IMR-90 (cell line): ENCODE measurements at regions not wholly inside any gene's neighbourhood (a gene's known extent, or its start where the extent isn't known, plus 50 kb on each side); places are given as distances from the start of the nearest gene placed in this dataset.

Source experiments
- ATAC-seq: fragments of 200-7000 bp; cut with Tn5 transposase; 2 replicates; pipeline ENCODE4 v1.9.1; 2020; ENCODE audit warnings: low read depth, mild to moderate bottlenecking, moderate library complexity
- BruUV-seq: library from RNA; stranded (reverse); fragments of 400-500 nt; replicated peaks from 2 replicates; lab custom pipeline; 2021; lab: Mats Ljungman, UMichigan
- CTCF ChIA-PET: fragments of 300-600 bp; formaldehyde crosslinking; extraction: SDS; loops from one replicate; lab custom pipeline; 2021; ENCODE audit warnings: antibody characterized with exemption; lab: Yijun Ruan, JAX
- POLR2A ChIA-PET: fragments of 300-600 bp; sonication (Branson Sonifier 250); formaldehyde crosslinking; loops from one replicate; lab custom pipeline; 2022; ENCODE audit warnings: antibody characterized with exemption; ENCODE audit not compliant: unreplicated experiment; lab: Charles Lee
- DNase-seq: peaks from one replicate; pipeline ENCODE4 v3.0.0; 2013
- H2AFZ ChIP-seq: replicated peaks from 2 replicates; pipeline ENCODE3; 2013; ENCODE audit warnings: low read length, mild to moderate bottlenecking; ENCODE audit not compliant: poor library complexity
- H2AK5ac ChIP-seq: 2 replicates; pipeline ENCODE4 v1.6.1; 2013; ENCODE audit warnings: low read depth, low read length, inconsistent platforms
- H2AK9ac ChIP-seq: replicated peaks from 2 replicates; pipeline ENCODE3; 2013; ENCODE audit warnings: mild to moderate bottlenecking, low read depth, low read length, moderate library complexity; ENCODE audit not compliant: poor library complexity
- H2BK120ac ChIP-seq: 2 replicates; pipeline ENCODE4 v1.6.1; 2013; ENCODE audit warnings: low read depth, low read length, inconsistent platforms
- H2BK15ac ChIP-seq: 3 replicates; pipeline ENCODE4 v1.6.1; 2013; ENCODE audit warnings: low read depth, low read length, inconsistent platforms
- H2BK20ac ChIP-seq: 2 replicates; pipeline ENCODE4 v1.6.1; 2013; ENCODE audit warnings: low read depth, mild to moderate bottlenecking, inconsistent platforms, low read length, moderate library complexity
- H2BK5ac ChIP-seq: 2 replicates; pipeline ENCODE4 v1.6.1; 2013; ENCODE audit warnings: mild to moderate bottlenecking, low read depth, low read length, inconsistent platforms; ENCODE audit not compliant: poor library complexity, severe bottlenecking
- H3K14ac ChIP-seq: replicated peaks from 2 replicates; pipeline ENCODE4 v1.6.1; 2013; ENCODE audit warnings: low read depth, low read length, inconsistent platforms
- H3K18ac ChIP-seq: 2 replicates; pipeline ENCODE4 v1.6.1; 2013; ENCODE audit warnings: low read depth, low read length, control low read depth
- H3K23ac ChIP-seq: 2 replicates; pipeline ENCODE4 v1.6.1; 2013; ENCODE audit warnings: low read depth, low read length, inconsistent platforms
- H3K27ac ChIP-seq: 2 replicates; pipeline ENCODE4 v1.5.1; 2013; ENCODE audit warnings: mild to moderate bottlenecking, control low read depth, low read length; ENCODE audit not compliant: insufficient read depth
- H3K27me3 ChIP-seq: 2 replicates; pipeline ENCODE4 v1.6.1; 2013; ENCODE audit warnings: low read length; ENCODE audit not compliant: control insufficient read depth, insufficient read depth
- H3K36me3 ChIP-seq: 2 replicates; pipeline ENCODE4 v1.6.1; 2013; ENCODE audit warnings: low read length, mixed read lengths; ENCODE audit not compliant: control insufficient read depth, insufficient read depth
- H3K4ac ChIP-seq: 2 replicates; pipeline ENCODE4 v1.6.1; 2013; ENCODE audit warnings: low read depth, low read length, inconsistent platforms
- H3K4me1 ChIP-seq: 2 replicates; pipeline ENCODE4 v1.6.1; 2013; ENCODE audit warnings: low read length, mixed read lengths; ENCODE audit not compliant: control insufficient read depth, insufficient read depth
- H3K4me2 ChIP-seq: 2 replicates; pipeline ENCODE4 v1.6.1; 2013; ENCODE audit warnings: low read depth, mild to moderate bottlenecking, control low read depth, low read length, moderate library complexity
- H3K4me3 ChIP-seq: 2 replicates; pipeline ENCODE4 v1.5.1; 2013; ENCODE audit warnings: low read depth, mild to moderate bottlenecking, control low read depth, low read length, moderate library complexity; ENCODE audit not compliant: insufficient read depth
- H3K56ac ChIP-seq: 2 replicates; pipeline ENCODE4 v1.6.1; 2013; ENCODE audit warnings: low read length, inconsistent platforms; ENCODE audit not compliant: insufficient read depth; ENCODE audit errors: extremely low read depth
- H3K79me1 ChIP-seq, 2 experiments: 2 replicates each; pipeline ENCODE4 v1.6.1; 2013; ENCODE audit warnings: low read length in 2 of 2, inconsistent platforms in 1 of 2, low read depth in 1 of 2
- H3K9ac ChIP-seq: 2 replicates; pipeline ENCODE4 v1.6.1; 2013; ENCODE audit warnings: low read depth, low read length, control low read depth
- H3K9me1 ChIP-seq: 2 replicates; pipeline ENCODE4 v1.6.1; 2013; ENCODE audit warnings: low read length, inconsistent platforms; ENCODE audit not compliant: insufficient read depth
- H3K9me3 ChIP-seq: 2 replicates; pipeline ENCODE4 v1.6.1; 2013; ENCODE audit warnings: low read length; ENCODE audit not compliant: control insufficient read depth, insufficient read depth
- H4K20me1 ChIP-seq: 2 replicates; pipeline ENCODE4 v1.6.1; 2013; ENCODE audit warnings: low read length, inconsistent platforms; ENCODE audit not compliant: insufficient read depth
- H4K5ac ChIP-seq: 2 replicates; pipeline ENCODE4 v1.6.1; 2013; ENCODE audit warnings: mild to moderate bottlenecking, low read depth, low read length, control low read depth
- H4K8ac ChIP-seq, 2 experiments: 2 replicates each; pipeline ENCODE4 v1.6.1; 2013; ENCODE audit warnings: low read depth in 2 of 2, low read length in 2 of 2, control low read depth in 1 of 2, inconsistent platforms in 1 of 2
- H4K91ac ChIP-seq: 2 replicates; pipeline ENCODE4 v1.6.1; 2013; ENCODE audit warnings: low read depth, low read length, inconsistent platforms; ENCODE audit not compliant: insufficient read depth
- CEBPB ChIP-seq: IDR thresholded peaks from 2 replicates; pipeline ENCODE4 v1.6.1; 2012; ENCODE audit warnings: low read depth, low read length, improper control_type of control experiment
- FOS ChIP-seq: fragments of 150-350 bp; IDR thresholded peaks from 2 replicates; pipeline ENCODE4 v1.6.1; 2016; ENCODE audit warnings: low read depth, low read length
- MXI1 ChIP-seq: IDR thresholded peaks from 2 replicates; pipeline ENCODE4 v1.6.1; 2012; ENCODE audit warnings: low read depth, mild to moderate bottlenecking, low read length, moderate library complexity, borderline replicate concordance
- NFE2L2 ChIP-seq: fragments of 150-350 bp; IDR thresholded peaks from 2 replicates; pipeline ENCODE4 v1.6.1; 2016; ENCODE audit warnings: low read depth, mild to moderate bottlenecking, low read length
- POLR2A ChIP-seq: IDR thresholded peaks from 2 replicates; pipeline ENCODE4 v1.6.1; 2012; ENCODE audit warnings: mild to moderate bottlenecking, low read depth, low read length
- RAD21 ChIP-seq: IDR thresholded peaks from 2 replicates; pipeline ENCODE4 v1.6.1; 2012; ENCODE audit warnings: low read length, improper control_type of control experiment
- SMC3 ChIP-seq: fragments of 150-350 bp; IDR thresholded peaks from 2 replicates; pipeline ENCODE4 v1.6.1; 2016; ENCODE audit warnings: low read depth, mild to moderate bottlenecking, antibody characterized with exemption, low read length, moderate library complexity
- WGBS, 2 experiments: methylation state at CpG; one replicate each; pipeline versions ENCODE4 v1.1.5 to v1.1.7; 2013; ENCODE audit warnings: missing lambda C conversion rate in 2 of 2; ENCODE audit not compliant: insufficient read length in 1 of 2; ENCODE audit errors: extremely low coverage in 2 of 2; 5-methylcytosine and 5-hydroxymethylcytosine counted together
- dilution Hi-C: fragments of 300-500 bp; cut with HindIII; formaldehyde crosslinking; loops from one replicate; pipeline ENCODE4 v1.14.3; 2018; ENCODE audit warnings: low sequenced_read_pairs; ENCODE audit not compliant: unreplicated experiment
- in situ Hi-C: fragments of 300-500 bp; cut with MboI; formaldehyde crosslinking; loops from 3 replicates; pipeline ENCODE4 v1.14.3; 2019; ENCODE audit warnings: low sequenced_read_pairs, inconsistent platforms, mixed read lengths
- intact Hi-C: fragments of 100-400 bp; cut with micrococcal nuclease; formaldehyde crosslinking; loops from 2 replicates; pipeline ENCODE4 v1.10.0; 2022
- TF ChIP-seq, protein P1 (sequence below): fragments of 150-350 bp; IDR thresholded peaks from 2 replicates; pipeline ENCODE4 v1.6.1; 2016; ENCODE audit warnings: low read depth, mild to moderate bottlenecking, low read length, moderate library complexity, borderline replicate concordance
- TF ChIP-seq, protein P2 (sequence below): fragments of 150-350 bp; IDR thresholded peaks from 2 replicates; pipeline ENCODE4 v1.6.1; 2017; ENCODE audit warnings: mild to moderate bottlenecking, antibody characterized with exemption, low read length, low read depth
- TF ChIP-seq, protein P3 (sequence below): conservative IDR thresholded peaks from 2 replicates; pipeline ENCODE4 v1.5.1; 2012; ENCODE audit warnings: mild to moderate bottlenecking, low read depth, low read length, improper control_type of control experiment

GRCh38 chr3:103083848-103084631 is 649.2 kb downstream of the ZPLD1 start:
- no peak overlapping the region for H3K4me3 ChIP-seq
- DNase-seq = no peak
- no peak overlapping the region for H2BK120ac ChIP-seq
- H4K8ac ChIP-seq = no peak overlapping the region
- no peak overlapping the region for H3K56ac ChIP-seq
- in situ Hi-C loops = no loop called here
- H2AFZ ChIP-seq = no peak overlapping the region
- no peak overlapping the region for H2BK20ac ChIP-seq
- intact Hi-C loops = no loop called here
- TF ChIP-seq RAD21 = no peak
- TF ChIP-seq, protein P1, sequence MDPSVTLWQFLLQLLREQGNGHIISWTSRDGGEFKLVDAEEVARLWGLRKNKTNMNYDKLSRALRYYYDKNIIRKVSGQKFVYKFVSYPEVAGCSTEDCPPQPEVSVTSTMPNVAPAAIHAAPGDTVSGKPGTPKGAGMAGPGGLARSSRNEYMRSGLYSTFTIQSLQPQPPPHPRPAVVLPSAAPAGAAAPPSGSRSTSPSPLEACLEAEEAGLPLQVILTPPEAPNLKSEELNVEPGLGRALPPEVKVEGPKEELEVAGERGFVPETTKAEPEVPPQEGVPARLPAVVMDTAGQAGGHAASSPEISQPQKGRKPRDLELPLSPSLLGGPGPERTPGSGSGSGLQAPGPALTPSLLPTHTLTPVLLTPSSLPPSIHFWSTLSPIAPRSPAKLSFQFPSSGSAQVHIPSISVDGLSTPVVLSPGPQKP = no peak
- no peak for TF ChIP-seq NFE2L2
- TF ChIP-seq SMC3 = no peak
- TF ChIP-seq, protein P2, sequence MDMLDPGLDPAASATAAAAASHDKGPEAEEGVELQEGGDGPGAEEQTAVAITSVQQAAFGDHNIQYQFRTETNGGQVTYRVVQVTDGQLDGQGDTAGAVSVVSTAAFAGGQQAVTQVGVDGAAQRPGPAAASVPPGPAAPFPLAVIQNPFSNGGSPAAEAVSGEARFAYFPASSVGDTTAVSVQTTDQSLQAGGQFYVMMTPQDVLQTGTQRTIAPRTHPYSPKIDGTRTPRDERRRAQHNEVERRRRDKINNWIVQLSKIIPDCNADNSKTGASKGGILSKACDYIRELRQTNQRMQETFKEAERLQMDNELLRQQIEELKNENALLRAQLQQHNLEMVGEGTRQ = no peak
- no peak for TF ChIP-seq POLR2A
- no peak for TF ChIP-seq CEBPB
- TF ChIP-seq MXI1 = no peak
- no peak for TF ChIP-seq FOS
- TF ChIP-seq, protein P3, sequence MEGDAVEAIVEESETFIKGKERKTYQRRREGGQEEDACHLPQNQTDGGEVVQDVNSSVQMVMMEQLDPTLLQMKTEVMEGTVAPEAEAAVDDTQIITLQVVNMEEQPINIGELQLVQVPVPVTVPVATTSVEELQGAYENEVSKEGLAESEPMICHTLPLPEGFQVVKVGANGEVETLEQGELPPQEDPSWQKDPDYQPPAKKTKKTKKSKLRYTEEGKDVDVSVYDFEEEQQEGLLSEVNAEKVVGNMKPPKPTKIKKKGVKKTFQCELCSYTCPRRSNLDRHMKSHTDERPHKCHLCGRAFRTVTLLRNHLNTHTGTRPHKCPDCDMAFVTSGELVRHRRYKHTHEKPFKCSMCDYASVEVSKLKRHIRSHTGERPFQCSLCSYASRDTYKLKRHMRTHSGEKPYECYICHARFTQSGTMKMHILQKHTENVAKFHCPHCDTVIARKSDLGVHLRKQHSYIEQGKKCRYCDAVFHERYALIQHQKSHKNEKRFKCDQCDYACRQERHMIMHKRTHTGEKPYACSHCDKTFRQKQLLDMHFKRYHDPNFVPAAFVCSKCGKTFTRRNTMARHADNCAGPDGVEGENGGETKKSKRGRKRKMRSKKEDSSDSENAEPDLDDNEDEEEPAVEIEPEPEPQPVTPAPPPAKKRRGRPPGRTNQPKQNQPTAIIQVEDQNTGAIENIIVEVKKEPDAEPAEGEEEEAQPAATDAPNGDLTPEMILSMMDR = no peak
- no peaks in the 10 kb centered on the region for H3K36me3 ChIP-seq
- CTCF ChIA-PET = no interaction called here
- no CpG with 5 or more reads among the region's 3 CpGs for WGBS, 2 experiments
- dilution Hi-C loops = no loop called here
- no peaks in the 10 kb centered on the region for H3K27me3 ChIP-seq
- H3K9me3 ChIP-seq = no peaks in the 10 kb centered on the region
- no peak overlapping the region for H4K5ac ChIP-seq
- H4K20me1 ChIP-seq = no peaks in the 10 kb centered on the region
- no peak overlapping the region for H4K91ac ChIP-seq
- H3K27ac ChIP-seq = no peak overlapping the region
- no peak overlapping the region for H2AK5ac ChIP-seq
- no peak overlapping the region for H3K4me2 ChIP-seq
- no peak overlapping the region for H3K18ac ChIP-seq
- no peak overlapping the region for H3K23ac ChIP-seq
- no TSS peak for BruUV-seq
- H2AK9ac ChIP-seq = no peak overlapping the region
- H3K79me1 ChIP-seq = no peaks in the 10 kb centered on the region
- no peak for ATAC-seq
- POLR2A ChIA-PET = no interaction called here
- H3K4ac ChIP-seq = no peak overlapping the region
- H3K9ac ChIP-seq = no peak overlapping the region
- H3K9me1 ChIP-seq = no peaks in the 10 kb centered on the region
- no peak overlapping the region for H3K14ac ChIP-seq
- no peak overlapping the region for H2BK15ac ChIP-seq
- no peak overlapping the region for H2BK5ac ChIP-seq
- no peaks in the 10 kb centered on the region for H3K4me1 ChIP-seq
